Nephron (organoid): ENCODE measurements at regions not wholly inside any gene's neighbourhood (a gene's known extent, or its start where the extent isn't known, plus 50 kb on each side); places are given as distances from the start of the nearest gene placed in this dataset.
"Not testable (repeated sequence)": the region's sequence is repeated elsewhere in the genome, so short reads cannot be mapped to it uniquely, and the experiment has no call there.

Experiments used
- H3K27ac Mint-ChIP-seq, 3 experiments: 2 replicates each; pipeline ENCODE4 v1.8.0; 2020; ENCODE audit warnings: mixed read lengths in 3 of 3, mild to moderate bottlenecking in 2 of 3, moderate library complexity in 1 of 3
- H3K27me3 Mint-ChIP-seq: 2 replicates; pipeline ENCODE4 v1.8.0; 2021; ENCODE audit warnings: low read depth, mild to moderate bottlenecking, moderate library complexity, mixed read lengths
- H3K36me3 Mint-ChIP-seq: 2 replicates; pipeline ENCODE4 v1.8.0; 2020; ENCODE audit warnings: low read depth, mixed read lengths
- H3K4me1 Mint-ChIP-seq: 2 replicates; pipeline ENCODE4 v1.8.0; 2020; ENCODE audit warnings: mixed read lengths
- H3K4me3 Mint-ChIP-seq, 3 experiments: 2 replicates each; pipeline ENCODE4 v1.8.0; 2020; ENCODE audit warnings: mild to moderate bottlenecking in 3 of 3, mixed read lengths in 3 of 3, moderate library complexity in 2 of 3
- H3K9me3 Mint-ChIP-seq: 2 replicates; pipeline ENCODE4 v1.8.0; 2020; ENCODE audit warnings: mixed read lengths
- TF ChIP-seq, protein P1 (sequence below), 3 experiments: fragments of 200-600 bp; sonication (generic); IDR thresholded peaks; one replicate each; pipeline ENCODE4 v1.5.0; 2021; ENCODE audit warnings: antibody characterized with exemption in 3 of 3; ENCODE audit not compliant: unreplicated experiment in 3 of 3

DNA sequence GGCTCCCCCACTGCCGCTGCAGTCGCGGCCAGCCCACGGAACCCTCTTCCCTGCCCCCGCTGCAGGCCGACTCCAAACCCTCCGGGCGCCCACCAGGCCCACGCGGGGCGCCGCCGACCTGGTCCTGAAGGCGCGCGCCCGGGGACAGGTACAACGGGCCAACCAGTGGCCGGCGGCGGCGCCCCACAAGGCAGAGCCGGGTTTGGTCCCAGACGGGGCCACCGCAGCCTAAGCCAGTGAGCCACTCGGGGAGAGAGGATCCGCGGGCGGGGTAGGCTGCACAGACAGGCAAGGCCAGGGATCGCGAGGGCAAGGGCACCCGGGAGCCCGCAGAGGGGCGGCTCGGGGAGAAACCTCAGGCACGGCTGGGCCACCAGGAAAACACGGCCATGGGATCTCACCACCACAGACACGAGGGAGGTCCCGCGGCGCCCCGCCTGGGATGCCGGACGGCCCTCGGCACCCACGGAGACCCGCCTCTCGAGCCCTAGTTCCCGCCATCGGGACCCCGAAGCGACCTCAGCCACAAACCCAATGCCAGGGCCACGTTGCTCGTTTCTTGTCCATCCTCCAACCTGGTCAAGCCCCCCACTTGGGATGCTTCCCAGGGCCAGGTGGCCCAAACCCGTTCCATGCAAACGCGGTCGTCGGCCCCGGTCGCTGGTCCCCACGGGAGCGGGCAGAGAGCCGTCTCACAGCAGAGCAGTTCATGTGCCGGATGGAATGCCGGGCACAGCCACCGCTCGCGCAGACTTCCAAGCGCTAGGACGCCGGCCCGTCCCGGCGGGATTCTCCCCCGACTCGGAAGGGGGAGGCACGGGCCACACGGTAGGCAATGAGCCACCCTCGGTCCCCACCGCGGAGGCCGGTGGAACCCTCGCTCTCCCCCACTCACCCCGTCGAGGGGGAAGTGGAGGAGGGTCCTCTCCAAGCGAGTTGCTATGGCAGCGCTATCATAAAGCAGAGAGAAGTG lies 1956.6 kb upstream of the DEFB115 start:
- H3K4me3 Mint-ChIP-seq = no peak overlapping the region
- peaks cover 22% of the 10 kb centered on the region for H3K36me3 Mint-ChIP-seq
- peaks cover 52% of the 10 kb centered on the region for H3K9me3 Mint-ChIP-seq
- no peaks in the 10 kb centered on the region for H3K27me3 Mint-ChIP-seq
- no peak overlapping the region for H3K27ac Mint-ChIP-seq
- H3K4me1 Mint-ChIP-seq = no peaks in the 10 kb centered on the region
- TF ChIP-seq, protein P1, sequence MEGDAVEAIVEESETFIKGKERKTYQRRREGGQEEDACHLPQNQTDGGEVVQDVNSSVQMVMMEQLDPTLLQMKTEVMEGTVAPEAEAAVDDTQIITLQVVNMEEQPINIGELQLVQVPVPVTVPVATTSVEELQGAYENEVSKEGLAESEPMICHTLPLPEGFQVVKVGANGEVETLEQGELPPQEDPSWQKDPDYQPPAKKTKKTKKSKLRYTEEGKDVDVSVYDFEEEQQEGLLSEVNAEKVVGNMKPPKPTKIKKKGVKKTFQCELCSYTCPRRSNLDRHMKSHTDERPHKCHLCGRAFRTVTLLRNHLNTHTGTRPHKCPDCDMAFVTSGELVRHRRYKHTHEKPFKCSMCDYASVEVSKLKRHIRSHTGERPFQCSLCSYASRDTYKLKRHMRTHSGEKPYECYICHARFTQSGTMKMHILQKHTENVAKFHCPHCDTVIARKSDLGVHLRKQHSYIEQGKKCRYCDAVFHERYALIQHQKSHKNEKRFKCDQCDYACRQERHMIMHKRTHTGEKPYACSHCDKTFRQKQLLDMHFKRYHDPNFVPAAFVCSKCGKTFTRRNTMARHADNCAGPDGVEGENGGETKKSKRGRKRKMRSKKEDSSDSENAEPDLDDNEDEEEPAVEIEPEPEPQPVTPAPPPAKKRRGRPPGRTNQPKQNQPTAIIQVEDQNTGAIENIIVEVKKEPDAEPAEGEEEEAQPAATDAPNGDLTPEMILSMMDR (IDR thresholded peaks at IDR 0.05; ENCODE audit: unreplicated experiment in 3 of 3) = no peak

DNA sequence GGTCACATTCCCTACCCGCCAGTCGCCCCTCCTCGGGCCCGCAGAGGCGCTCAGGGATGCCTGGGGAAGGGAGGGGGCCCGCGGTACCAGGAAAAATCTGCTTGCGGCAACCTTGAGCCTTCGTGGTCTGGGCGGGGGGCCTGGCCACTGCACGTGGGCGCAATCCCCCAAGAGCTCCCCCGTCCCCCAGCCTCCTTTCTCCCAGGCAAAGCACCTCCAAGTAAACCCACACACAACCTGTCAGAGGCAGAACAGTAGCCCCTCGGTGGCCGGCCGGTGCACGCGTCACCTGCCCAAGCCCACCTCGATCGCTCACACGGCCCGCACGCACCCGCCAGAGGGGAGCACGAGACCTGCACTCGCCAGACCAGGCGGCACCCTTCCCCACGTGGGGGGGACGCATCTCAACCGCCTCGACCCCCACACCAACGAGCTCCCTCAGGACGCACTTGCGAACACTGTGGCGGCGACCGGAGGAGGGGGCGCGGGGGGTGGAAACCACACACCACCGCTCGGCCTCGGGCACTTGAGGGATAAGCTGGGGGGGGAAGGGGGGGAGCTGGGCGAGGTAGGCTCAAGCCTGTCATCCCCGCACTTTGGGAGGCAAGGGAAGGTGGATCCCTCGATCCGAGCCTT lies 1955.7 kb upstream of the DEFB115 start:
- H3K9me3 Mint-ChIP-seq = peaks cover 58% of the 10 kb centered on the region

DNA sequence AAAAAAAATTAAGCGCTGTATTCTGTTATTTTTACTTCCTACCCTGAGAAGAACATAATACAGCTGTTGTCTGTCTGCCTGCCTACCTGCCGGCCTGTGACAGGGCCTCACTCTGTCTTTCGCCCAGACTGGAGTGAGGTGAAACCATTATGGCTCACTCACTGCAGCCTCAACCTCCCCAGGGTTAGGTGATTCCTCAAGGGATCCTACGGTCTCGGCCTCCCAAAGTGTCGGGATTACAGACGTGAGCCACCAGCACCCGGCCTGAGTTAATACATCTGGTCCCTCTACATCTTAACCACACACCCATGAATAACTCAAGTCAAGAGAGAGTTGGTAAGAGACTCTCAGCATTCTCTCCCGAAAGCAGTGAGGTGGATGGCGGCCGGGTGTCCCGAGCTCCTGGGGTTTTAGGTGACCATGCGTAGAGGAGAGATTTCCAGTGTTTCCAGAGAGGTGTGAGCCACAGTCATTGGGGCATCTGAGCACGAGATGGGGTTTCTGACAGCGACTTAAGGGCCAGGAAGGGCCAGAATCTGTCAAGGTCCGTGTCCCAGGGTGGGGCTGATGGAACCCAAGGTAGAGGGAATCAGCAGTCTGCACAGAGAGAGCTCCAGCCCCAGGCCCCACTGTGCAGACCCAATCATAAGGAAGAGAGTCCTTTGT lies 1954.4 kb upstream of the DEFB115 start:
- Mint-ChIP-seq H3K4me1 (no peaks in the 10 kb centered on the region), H3K27me3 (no peaks in the 10 kb centered on the region), H3K9me3 (peaks cover 61% of the 10 kb centered on the region), H3K36me3 (peaks cover 30% of the 10 kb centered on the region), H3K4me3 (no peak overlapping the region), H3K27ac (no peak overlapping the region)
- TF ChIP-seq, protein P1 (IDR thresholded peaks at IDR 0.05; ENCODE audit: unreplicated experiment in 3 of 3) = no peak

More for the DNA sequence above, 1955.7 kb upstream of the DEFB115 start:
- TF ChIP-seq, protein P1 (IDR thresholded peaks at IDR 0.05; ENCODE audit: unreplicated experiment in 3 of 3) = no peak
- H3K4me3 Mint-ChIP-seq = no peak overlapping the region
- no peaks in the 10 kb centered on the region for H3K4me1 Mint-ChIP-seq
- no peak overlapping the region for H3K27ac Mint-ChIP-seq
- no peaks in the 10 kb centered on the region for H3K27me3 Mint-ChIP-seq
- H3K36me3 Mint-ChIP-seq = peaks cover 27% of the 10 kb centered on the region

DNA sequence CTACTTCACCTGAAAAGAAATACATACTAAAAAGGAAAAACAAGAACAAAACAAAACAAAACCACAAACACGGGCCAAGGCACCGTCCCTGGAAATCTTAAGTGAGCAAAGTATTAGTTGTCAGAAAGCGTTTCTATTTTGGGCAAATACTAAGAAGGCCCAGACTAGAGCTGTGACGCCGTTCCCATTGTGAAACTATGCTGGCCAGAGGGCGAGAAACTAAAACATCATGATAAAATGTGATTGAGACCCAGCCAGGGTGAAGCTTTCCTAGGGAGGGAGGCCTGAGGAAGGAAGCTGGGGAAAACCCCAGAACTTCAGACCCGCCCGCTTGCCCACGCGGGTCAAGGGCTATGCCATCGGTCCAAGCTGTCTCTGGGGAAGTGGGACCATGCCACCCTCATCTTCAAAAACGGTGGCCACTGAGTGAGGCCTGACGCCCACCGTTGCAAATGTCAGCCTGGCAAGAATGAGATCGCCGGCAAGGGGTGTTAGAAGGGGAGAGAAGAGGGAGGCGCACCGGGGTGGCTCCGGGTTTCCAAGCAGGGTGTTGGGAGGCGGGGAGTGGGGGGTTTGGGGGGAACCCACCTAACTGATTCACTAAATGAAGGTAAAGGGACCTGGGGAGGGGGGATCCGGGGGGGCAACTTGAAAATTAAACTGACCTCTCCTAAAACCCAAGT lies 1950.9 kb upstream of the DEFB115 start:
- H3K27ac Mint-ChIP-seq = no peak overlapping the region
- H3K36me3 Mint-ChIP-seq = peaks cover 37% of the 10 kb centered on the region
- H3K4me3 Mint-ChIP-seq = no peak overlapping the region
- H3K27me3 Mint-ChIP-seq = no peaks in the 10 kb centered on the region
- TF ChIP-seq, protein P1 (IDR thresholded peaks at IDR 0.05; ENCODE audit: unreplicated experiment in 3 of 3) = no peak
- H3K9me3 Mint-ChIP-seq = peaks cover 67% of the 10 kb centered on the region
- H3K4me1 Mint-ChIP-seq = no peaks in the 10 kb centered on the region

DNA sequence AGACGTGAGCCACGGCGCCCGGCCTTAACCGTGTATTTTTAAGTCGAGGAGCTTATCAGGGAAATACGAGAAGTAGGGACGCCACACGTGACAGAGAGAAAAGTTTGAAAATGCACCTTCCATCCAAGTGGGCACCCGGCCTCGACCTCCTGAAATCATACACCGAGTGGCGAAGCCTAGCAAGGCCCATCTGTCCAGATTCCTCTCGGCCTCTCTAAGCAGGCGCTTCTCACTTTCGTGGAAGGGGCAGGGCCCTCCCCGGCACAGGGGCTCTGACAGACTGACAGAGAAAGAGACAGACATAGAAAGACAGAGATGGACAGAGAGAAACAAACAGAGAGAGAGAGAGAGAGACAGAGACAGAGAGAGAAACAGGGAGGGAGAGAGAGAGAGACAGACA lies 1950.0 kb upstream of the DEFB115 start:
- H3K27me3 Mint-ChIP-seq, H3K4me3 Mint-ChIP-seq, H3K27ac Mint-ChIP-seq, H3K4me1 Mint-ChIP-seq: not testable (repeated sequence)
- Mint-ChIP-seq H3K36me3 (peaks cover 37% of the 10 kb centered on the region), H3K9me3 (peaks cover 72% of the 10 kb centered on the region)

DNA sequence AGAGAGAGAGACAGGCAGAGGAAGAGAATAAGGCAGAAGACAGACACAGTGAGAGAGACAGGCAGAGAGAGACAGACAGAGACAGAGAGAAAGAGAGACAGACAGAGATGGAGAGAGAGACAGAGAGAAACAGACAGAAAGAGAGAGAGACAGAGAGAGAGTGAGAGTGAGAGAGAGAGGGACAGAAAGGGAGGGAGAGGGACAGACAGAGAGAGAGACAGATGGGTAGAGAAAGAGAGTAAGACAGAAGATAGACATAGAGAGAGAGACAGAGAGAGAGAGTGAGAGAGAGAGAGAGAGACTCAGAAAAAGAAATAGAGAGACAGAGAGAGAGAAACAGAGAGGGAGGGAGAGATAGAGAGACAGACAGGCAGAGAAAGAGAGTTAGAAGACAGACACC lies 1948.5 kb upstream of the DEFB115 start:
- not testable (repeated sequence) for H3K4me3 Mint-ChIP-seq, H3K4me1 Mint-ChIP-seq, H3K27ac Mint-ChIP-seq, H3K27me3 Mint-ChIP-seq
- Mint-ChIP-seq H3K36me3 (peaks cover 32% of the 10 kb centered on the region), H3K9me3 (peaks cover 75% of the 10 kb centered on the region)

DNA sequence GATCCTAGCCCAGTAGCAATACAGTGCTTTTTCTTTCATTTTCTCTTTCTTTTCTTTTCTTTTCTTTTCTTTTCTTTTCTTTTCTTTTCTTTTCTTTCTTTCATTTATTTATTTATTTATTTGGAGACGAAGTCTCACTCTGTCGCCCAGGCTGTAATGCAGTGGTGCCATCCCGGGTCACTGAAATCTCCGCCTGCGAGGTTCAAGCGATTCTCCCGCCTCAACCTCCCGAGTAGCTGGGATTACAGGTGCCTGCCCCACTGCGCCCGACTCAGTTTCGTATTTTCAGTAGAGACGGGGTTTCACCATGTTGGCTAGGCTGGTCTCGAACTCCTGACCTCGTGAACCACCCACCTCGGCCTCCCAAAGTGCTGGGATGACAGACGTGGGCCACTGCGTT lies 1948.0 kb upstream of the DEFB115 start:
- peaks cover 32% of the 10 kb centered on the region for H3K36me3 Mint-ChIP-seq

DNA sequence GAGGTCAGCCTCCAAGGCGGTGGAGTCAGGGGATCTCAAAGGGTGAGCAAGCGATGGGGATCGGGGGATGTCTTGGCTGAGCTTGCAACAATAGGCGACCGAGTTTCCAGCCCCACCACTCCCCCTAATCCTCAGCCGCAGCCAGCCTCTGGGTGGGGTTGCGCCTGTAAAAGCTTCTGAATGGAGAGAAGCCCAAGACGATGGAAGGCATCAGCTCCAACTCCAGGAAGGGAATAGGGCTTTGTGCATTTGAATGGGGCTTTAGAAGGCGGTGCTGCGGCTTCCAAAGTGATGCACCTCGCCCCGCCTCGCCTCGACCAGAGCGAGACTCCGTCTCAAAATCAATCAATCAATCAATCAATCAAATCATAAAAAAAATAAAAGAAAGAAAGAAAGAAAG lies 1946.4 kb upstream of the DEFB115 start:
- Mint-ChIP-seq H3K36me3 (peaks cover 17% of the 10 kb centered on the region), H3K9me3 (peaks cover 63% of the 10 kb centered on the region)
- H3K27ac Mint-ChIP-seq, H3K27me3 Mint-ChIP-seq, H3K4me1 Mint-ChIP-seq, H3K4me3 Mint-ChIP-seq: not testable (repeated sequence)

More for the DNA sequence above, 1948.0 kb upstream of the DEFB115 start:
- H3K4me1 Mint-ChIP-seq, H3K4me3 Mint-ChIP-seq, H3K27ac Mint-ChIP-seq, H3K27me3 Mint-ChIP-seq: not testable (repeated sequence)
- H3K9me3 Mint-ChIP-seq = peaks cover 77% of the 10 kb centered on the region

DNA sequence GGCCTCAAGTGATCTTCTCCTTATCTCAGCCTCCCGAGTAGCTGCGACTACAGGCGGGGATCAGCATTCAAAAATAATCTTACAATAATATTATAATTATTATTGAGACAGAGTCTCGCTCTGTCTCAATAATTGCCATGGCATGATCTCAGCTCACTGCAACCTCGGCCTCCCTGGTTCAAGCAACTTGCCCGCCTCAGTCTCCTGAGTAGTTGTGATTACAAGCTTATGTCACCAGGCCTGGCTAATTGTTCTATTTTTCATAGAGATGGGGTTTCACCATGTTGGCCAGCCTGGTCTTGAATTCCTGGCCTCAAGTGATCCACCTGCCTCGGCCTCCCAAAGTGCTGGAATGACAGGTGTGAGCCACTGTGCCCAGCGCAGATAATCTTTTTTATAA lies 1944.8 kb upstream of the DEFB115 start:
- not testable (repeated sequence) for H3K27ac Mint-ChIP-seq, H3K4me1 Mint-ChIP-seq, H3K27me3 Mint-ChIP-seq, H3K4me3 Mint-ChIP-seq
- peaks cover 13% of the 10 kb centered on the region for H3K36me3 Mint-ChIP-seq
- H3K9me3 Mint-ChIP-seq = peaks cover 61% of the 10 kb centered on the region
